ENCODE measurements at regions not wholly inside any gene's neighbourhood (a gene's known extent, or its start where the extent isn't known, plus 50 kb on each side); places are given as distances from the start of the nearest gene placed in this dataset.
"Not testable (repeated sequence)": the region's sequence is repeated elsewhere in the genome, so short reads cannot be mapped to it uniquely, and the experiment has no call there.

GRCh38 chr9:40106783-40107248 is 751.3 kb downstream of the SPATA31A1 start:
- not testable (repeated sequence) for H4K91ac ChIP-seq (ENCODE audit: insufficient read length, low read depth, low read length); H3K14ac ChIP-seq (ENCODE audit: insufficient read depth, low read length); H2BK20ac ChIP-seq (ENCODE audit: low read depth, low read length, poor library complexity, severe bottlenecking); H3K27ac ChIP-seq (ENCODE audit: insufficient read length, low read depth, low read length); H3K4me1 ChIP-seq (ENCODE audit: insufficient read depth, low read length); H3K9ac ChIP-seq (ENCODE audit: extremely low read depth, insufficient read length, low read length); H2AFZ ChIP-seq (ENCODE audit: low read length); H2BK15ac ChIP-seq (ENCODE audit: low read depth, low read length); H3K27me3 ChIP-seq (ENCODE audit: insufficient read depth, low read length); H4K8ac ChIP-seq (replicated peaks; ENCODE audit: insufficient read length, low read depth, low read length); DNase-seq; H2AK5ac ChIP-seq (ENCODE audit: insufficient read length, low read length); H3K4me3 Mint-ChIP-seq; H3K4me2 ChIP-seq (ENCODE audit: insufficient read depth, insufficient read length, low read length); H4K20me1 ChIP-seq (ENCODE audit: control insufficient read depth, insufficient read depth, insufficient read length); H3T11ph ChIP-seq (ENCODE audit: low read length); H2BK120ac ChIP-seq (ENCODE audit: low read depth, low read length, poor library complexity, severe bottlenecking); H3K4me1 Mint-ChIP-seq; H3K79me1 ChIP-seq (ENCODE audit: insufficient read depth, low read depth, low read length, poor library complexity, severe bottlenecking); H3K79me2 ChIP-seq (ENCODE audit: insufficient read depth, low read length); H3K56ac ChIP-seq (ENCODE audit: insufficient read length, low read depth, low read length); H3K9me3 ChIP-seq (ENCODE audit: control insufficient read depth, low read depth, low read length); H3K27me3 Mint-ChIP-seq (ENCODE audit: low read depth); H3K23me2 ChIP-seq (ENCODE audit: insufficient read length, low read depth, low read length, poor library complexity, severe bottlenecking); H3K36me3 Mint-ChIP-seq (ENCODE audit: insufficient read depth in 1 of 3, low read depth in 3 of 3); H2BK12ac ChIP-seq (ENCODE audit: insufficient read length, low read depth, low read length); H3K27ac Mint-ChIP-seq; H3K23ac ChIP-seq (ENCODE audit: insufficient read length, low read depth, low read length); H3K4ac ChIP-seq (ENCODE audit: low read depth, low read length); H2BK5ac ChIP-seq (ENCODE audit: insufficient read length, low read length); H4K5ac ChIP-seq (ENCODE audit: insufficient read length, low read depth, low read length); H3K18ac ChIP-seq (ENCODE audit: insufficient read length, low read depth, low read length)
- H3K9me3 Mint-ChIP-seq: peaks cover 3 to 14% of the 10 kb centered on the region in 2 experiments; a peak in 4 of 5 replicates
- WGBS (ENCODE audit: extremely low coverage, insufficient read length, low lambda C conversion rate): no CpG with 5 or more reads among the region's 33 CpGs

GRCh38 chr9:40107251-40107650 is 751.8 kb downstream of the SPATA31A1 start:
- H3K14ac ChIP-seq (ENCODE audit: insufficient read depth, low read length); H4K8ac ChIP-seq (replicated peaks; ENCODE audit: insufficient read length, low read depth, low read length); H2BK12ac ChIP-seq (ENCODE audit: insufficient read length, low read depth, low read length); H3K23ac ChIP-seq (ENCODE audit: insufficient read length, low read depth, low read length); H2AK5ac ChIP-seq (ENCODE audit: insufficient read length, low read length); H3K9ac ChIP-seq (ENCODE audit: extremely low read depth, insufficient read length, low read length); H3K4me3 Mint-ChIP-seq; H3K79me1 ChIP-seq (ENCODE audit: insufficient read depth, low read depth, low read length, poor library complexity, severe bottlenecking); H4K20me1 ChIP-seq (ENCODE audit: control insufficient read depth, insufficient read depth, insufficient read length); H3K56ac ChIP-seq (ENCODE audit: insufficient read length, low read depth, low read length); H3K79me2 ChIP-seq (ENCODE audit: insufficient read depth, low read length); H2BK120ac ChIP-seq (ENCODE audit: low read depth, low read length, poor library complexity, severe bottlenecking); H3K27ac Mint-ChIP-seq; H2BK15ac ChIP-seq (ENCODE audit: low read depth, low read length); H3K4me2 ChIP-seq (ENCODE audit: insufficient read depth, insufficient read length, low read length); H2BK5ac ChIP-seq (ENCODE audit: insufficient read length, low read length); H2AFZ ChIP-seq (ENCODE audit: low read length); H2BK20ac ChIP-seq (ENCODE audit: low read depth, low read length, poor library complexity, severe bottlenecking); H3T11ph ChIP-seq (ENCODE audit: low read length); H3K27ac ChIP-seq (ENCODE audit: insufficient read length, low read depth, low read length); H3K18ac ChIP-seq (ENCODE audit: insufficient read length, low read depth, low read length); H3K4ac ChIP-seq (ENCODE audit: low read depth, low read length); H4K91ac ChIP-seq (ENCODE audit: insufficient read length, low read depth, low read length); H3K9me3 ChIP-seq (ENCODE audit: control insufficient read depth, low read depth, low read length); H3K23me2 ChIP-seq (ENCODE audit: insufficient read length, low read depth, low read length, poor library complexity, severe bottlenecking); H3K4me1 ChIP-seq (ENCODE audit: insufficient read depth, low read length); H3K4me1 Mint-ChIP-seq; H3K36me3 Mint-ChIP-seq (ENCODE audit: insufficient read depth in 1 of 3, low read depth in 3 of 3); H4K5ac ChIP-seq (ENCODE audit: insufficient read length, low read depth, low read length); H3K27me3 Mint-ChIP-seq (ENCODE audit: low read depth); DNase-seq; H3K27me3 ChIP-seq (ENCODE audit: insufficient read depth, low read length): not testable (repeated sequence)
- peaks cover 3 to 14% of the 10 kb centered on the region in 2 experiments; a peak in 4 of 5 replicates for H3K9me3 Mint-ChIP-seq
- no CpG with 5 or more reads among the region's 26 CpGs for WGBS (ENCODE audit: extremely low coverage, insufficient read length, low lambda C conversion rate)

All from H9 (cell line).